HG02840 (cell line): ENCODE measurements at regions not wholly inside any gene's neighbourhood (a gene's known extent, or its start where the extent isn't known, plus 50 kb on each side); places are given as distances from the start of the nearest gene placed in this dataset.
"Not testable (repeated sequence)": the region's sequence is repeated elsewhere in the genome, so short reads cannot be mapped to it uniquely, and the experiment has no call there.

Source experiments
- ATAC-seq: cut with Tn5 transposase; IDR thresholded peaks from one replicate; pipeline ENCODE4 v1.9.1; 2021; ENCODE audit warnings: mild to moderate bottlenecking, moderate library complexity, moderate number of reproducible peaks; ENCODE audit not compliant: unreplicated experiment, low FRiP score

GRCh38 chr9:6105738-6106137 is 90.3 kb upstream of the RANBP6 start:
- no peak for ATAC-seq

DNA sequence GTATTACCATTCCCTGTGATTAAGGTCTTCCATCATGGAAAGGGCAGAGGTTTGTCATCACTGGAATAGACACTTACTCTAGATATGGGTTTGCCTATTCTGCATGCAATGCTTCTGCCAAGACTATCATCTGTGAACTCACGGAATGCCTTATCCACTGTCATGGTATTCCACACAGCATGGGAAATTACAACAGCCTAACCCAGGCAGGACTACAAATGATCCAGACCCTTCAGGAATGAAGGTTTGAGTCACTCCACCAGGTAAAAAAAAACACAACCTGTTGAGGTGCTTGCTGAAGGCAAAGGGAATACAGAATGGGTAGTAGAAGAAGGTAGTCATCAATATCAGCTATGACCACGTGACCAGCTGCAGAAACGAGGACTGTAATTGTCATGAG is 89.0 kb upstream of the RANBP6 start:
- not testable (repeated sequence) for ATAC-seq

DNA sequence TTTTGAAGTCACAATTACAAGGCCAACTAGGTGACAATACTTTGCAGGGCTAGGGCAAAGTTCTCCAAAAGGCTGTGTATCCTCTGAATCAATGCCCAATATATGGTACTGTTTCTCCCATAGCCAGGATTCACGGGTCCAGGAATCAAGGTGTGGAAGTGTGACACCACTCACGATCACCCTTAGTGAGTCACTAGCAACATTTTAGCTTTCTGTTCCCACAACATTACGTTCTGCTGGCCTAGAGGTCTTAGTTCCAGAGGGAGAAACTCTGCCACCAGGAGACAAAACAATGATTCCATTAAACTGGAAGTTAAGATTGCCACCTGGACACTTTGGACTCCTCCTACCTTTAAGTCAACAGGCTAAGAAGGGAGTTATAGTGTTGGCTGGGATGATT is 88.5 kb upstream of the RANBP6 start:
- ATAC-seq, result not testable (repeated sequence)

GRCh38 chr9:6102336-6102987 is 87.0 kb upstream of the RANBP6 start:
- not testable (repeated sequence) for ATAC-seq

DNA sequence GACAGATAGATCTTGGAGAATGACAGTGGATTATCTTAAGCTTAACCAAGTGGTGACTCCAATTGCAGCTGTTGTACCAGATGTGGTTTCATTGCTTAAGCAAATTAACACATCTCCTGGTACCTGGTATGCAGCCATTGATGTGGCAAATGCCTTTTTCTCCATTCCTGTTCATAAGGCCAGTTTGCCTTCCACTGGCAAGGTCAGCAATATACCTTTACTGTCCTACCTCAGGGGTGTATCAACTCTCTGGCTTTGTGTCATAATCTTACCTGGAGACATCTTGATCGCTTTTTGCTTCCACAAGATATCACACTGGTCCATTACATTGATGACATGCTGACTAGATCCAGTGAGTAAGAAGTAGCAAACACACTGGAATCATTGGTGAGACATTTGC is 86.3 kb upstream of the RANBP6 start:
- not testable (repeated sequence) for ATAC-seq

DNA sequence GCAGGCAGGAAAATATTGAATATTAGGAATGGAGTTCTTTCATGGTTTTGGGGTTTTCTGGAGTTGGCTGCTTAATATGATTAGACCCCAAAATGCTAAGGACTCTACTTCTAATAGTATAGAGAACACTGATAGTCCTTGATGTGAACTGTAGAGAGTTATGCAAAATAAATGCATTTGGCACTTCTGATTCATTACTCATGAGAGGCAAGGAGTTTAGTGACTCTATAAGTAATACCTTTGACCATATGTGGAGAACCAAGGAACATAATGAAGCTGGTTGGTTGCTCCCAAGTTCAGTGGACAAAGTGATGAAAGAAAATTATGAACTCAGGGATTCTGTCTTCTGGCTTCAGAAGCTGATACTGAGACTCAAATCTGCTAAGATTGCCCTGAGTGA is 83.9 kb upstream of the RANBP6 start:
- not testable (repeated sequence) for ATAC-seq

GRCh38 chr9:6098431-6098830 is 83.0 kb upstream of the RANBP6 start:
- ATAC-seq, result no peak

- no peak for ATAC-seq
Measured at GRCh38 chr9:6096821-6097220, 81.4 kb upstream of the RANBP6 start.

DNA sequence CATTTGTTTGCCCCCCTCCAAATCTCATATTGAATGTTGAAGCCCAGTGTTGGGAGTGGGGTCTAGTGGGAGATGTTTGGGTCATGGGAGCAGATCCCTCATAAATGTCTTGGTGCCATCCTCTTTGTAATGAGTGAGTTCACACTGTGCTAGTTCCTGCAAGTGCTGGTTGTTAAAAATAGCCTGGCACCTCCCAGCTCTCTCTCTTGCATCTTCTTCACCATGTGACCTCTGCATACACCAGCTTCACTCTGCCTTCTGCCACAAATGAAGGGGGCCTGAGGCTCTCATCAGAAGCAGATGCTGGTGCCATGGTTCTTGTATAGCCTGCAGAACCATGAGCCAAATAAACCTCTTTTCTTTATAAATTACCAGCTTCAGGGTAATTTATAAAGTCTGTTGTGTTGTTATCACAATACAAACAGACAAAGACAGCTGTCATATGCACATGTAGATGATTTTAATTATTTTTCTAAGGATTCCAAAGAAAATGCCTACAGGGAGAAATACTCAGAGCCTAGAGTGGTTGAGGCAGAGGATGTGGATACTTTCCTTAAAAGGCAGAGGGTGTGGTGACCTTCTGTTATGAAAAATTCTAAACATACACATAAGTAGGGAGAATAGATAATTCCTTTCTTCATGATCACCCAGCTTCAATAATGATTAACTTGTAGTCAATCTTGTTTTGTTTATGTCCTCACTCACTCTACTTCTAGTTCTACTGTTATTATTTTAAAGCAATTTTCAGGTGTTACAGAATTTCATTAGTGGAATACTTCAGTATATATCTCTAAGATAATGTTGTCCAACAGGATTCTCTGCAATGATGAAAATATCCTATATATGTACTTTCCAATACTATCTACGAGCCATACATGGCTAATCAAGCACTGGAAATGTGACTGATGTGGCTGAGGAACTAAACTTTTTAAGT is 75.1 kb upstream of the RANBP6 start:
- no peak for ATAC-seq

GRCh38 chr9:6089300-6089699 is 73.9 kb upstream of the RANBP6 start:
- no peak for ATAC-seq

DNA sequence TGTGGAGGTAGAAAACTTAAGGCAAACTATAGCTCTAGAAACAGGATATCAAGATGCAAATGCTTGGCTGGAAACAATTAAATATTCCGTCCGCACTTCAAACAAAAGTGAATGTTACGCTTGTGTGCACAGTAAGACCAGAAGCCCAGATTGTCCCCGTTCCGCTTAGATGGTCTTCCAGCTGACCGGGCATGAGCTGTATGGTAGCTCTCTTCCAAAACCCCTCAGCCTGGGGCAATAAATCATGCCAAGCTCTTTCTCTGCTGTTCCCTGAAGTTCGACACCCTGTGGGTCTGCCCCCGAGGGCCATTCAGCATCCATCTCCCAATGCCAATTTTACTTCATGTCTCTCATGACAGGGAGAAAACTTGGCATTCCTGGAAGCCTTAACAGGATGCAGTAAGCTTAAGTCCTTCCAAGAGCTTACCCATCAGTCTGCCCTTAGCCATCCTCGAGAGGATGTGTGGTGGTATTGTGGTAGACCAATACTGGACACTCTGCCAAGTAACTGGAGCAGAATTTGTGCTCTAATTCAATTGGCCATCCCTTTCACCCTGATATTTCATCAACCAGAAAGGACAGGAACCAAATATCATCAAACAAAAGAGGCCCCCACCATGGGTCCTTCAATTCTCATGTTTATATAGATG is 70.7 kb upstream of the RANBP6 start:
- ATAC-seq, result no peak

DNA sequence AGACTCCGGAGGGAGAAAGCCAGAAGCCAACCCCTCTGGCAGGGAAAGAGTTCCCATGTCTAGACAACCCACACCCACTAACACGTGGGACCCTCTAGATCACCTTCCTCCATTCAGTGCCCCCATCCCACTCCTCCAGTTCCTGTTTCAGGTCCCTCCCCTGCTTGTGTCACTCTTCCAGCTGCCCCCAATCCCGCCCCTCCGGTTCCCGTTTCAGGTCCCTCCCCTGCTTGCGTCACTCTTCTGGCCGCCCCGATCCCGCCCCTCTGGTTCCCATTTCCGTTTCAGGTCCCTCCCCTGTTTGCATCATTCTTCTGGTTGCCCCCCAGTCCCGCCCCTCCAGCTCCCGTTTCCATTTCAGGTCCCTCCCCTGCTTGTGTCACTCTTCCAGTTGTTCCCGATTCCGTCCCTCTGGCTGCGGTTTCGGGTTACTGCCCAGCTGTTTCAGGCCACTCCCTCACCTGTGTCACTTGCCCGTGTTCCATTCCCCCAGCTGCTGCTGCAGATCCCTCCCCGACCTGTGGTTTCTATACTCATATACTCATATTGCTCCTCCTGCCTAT is 64.8 kb upstream of the RANBP6 start:
- ATAC-seq, result peak; percentile 83

DNA sequence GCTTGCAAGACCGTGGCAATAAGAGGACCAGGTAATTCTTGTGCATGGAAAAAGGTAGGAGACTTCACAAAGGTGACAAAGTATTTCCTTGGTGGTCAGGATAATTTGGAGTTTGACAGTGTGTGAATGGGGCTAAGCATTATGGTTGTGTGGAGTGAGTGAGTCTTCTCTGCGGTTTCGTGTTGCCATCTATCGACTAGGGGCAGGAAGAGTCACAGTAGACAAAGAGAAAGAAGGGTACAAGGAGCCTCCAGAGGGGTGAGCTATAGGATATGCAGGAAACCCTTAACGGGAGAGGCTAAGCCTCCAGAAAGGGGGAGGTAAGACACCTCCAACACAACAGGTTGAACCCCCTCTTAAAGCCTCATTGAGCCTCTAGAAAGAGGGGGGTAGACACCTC is 64.0 kb upstream of the RANBP6 start:
- no peak for ATAC-seq

DNA sequence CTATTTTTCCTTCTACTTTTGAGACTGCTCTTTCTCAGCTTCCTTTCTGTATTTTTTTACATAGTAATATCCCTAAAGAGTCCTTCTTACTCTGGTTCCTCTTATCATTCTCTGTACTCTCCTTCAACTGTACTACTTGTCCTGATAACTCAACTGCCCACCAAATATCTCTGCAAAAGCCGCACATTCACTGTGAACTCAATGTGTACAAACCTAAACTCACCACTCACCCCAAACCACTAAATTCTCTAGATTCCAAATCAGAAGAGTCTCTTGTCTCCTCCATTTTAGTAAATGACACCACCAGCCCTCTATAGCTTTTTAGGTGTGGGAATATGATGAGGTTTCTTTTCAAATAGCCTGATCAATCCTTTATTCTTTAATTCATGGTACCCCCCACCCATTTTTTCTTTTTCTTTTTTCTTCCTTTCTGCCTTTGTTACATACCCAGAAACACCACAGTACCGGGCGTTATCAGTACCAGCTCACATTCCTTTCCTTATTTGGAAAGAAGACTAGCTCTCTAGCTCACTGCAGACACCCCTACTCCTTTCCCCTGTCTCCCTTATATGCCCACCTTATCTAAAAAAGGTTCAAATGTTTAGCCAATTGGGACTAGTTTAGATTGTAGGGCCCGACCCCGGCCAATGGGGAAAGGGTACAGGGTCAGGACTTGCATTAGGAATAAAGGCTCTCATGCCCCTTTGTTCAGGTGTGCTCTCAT is 63.1 kb upstream of the RANBP6 start:
- no peak for ATAC-seq

DNA sequence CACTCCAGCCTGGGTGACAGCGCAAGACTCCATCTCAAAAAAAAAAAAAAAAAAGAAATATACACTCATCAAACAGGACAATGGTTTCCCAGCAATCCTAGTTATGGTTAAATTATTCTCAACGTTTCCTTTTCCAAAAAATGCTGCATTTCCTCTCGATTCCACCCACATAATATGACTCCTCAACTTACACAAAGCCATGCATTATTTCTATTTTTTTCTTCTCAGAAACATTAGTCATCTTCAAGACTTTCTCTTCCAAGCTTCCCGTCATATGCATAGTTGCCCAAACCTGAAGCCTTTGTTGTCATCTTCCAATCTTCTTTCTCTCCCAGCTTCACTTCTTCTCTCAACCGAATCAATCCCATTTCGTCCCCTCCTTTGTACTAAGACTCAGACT is 61.4 kb upstream of the RANBP6 start:
- ATAC-seq, result no peak

DNA sequence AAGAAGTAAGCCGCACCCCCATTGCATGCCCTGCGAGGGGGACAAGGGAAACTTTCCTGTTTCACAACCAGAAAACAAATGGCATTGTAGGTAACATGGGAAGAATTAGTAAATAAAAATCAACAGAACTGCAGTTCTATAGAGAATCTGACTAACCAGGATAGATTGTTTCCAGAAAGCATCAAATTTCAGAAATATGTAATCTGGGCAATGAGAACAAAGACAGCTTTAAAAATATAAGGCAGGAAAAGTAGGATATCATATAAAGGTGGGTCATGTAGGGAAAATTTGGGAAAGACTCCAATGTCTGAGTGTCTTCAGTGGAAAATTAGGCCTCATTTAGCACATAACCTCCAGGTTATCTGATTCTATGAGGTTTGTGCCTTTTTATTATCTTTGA is 58.3 kb upstream of the RANBP6 start:
- no peak for ATAC-seq

GRCh38 chr9:6072865-6073264 is 57.4 kb upstream of the RANBP6 start:
- ATAC-seq, result no peak

GRCh38 chr9:6072453-6072852 is 57.0 kb upstream of the RANBP6 start:
- ATAC-seq, result no peak

DNA sequence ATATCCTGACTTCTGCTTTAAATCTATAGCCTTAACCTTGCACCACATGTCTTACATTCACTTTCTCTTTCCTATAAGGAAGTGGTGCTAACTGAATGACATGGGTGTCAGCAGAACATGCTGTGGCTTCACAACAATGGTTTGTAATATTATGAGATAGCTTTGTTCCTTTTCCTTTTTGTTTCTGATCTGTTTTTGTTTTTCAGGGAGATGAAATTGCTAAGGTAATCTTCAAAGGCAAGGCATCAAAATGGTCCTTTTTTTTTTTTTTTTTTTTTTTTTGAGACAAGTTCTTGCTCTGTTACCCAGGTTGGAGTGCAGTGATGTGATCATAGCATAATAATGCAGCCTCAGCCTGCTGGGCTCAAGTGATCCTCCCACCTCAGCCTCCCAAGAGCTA is 53.6 kb upstream of the RANBP6 start:
- ATAC-seq, result peak; percentile 78

- no peak for ATAC-seq
Measured at GRCh38 chr9:6067426-6067825, 52.0 kb upstream of the RANBP6 start.
